GM21423 (cell line): ENCODE measurements at regions not wholly inside any gene's neighbourhood (a gene's known extent, or its start where the extent isn't known, plus 50 kb on each side); places are given as distances from the start of the nearest gene placed in this dataset.

Experiments
- ATAC-seq: cut with Tn5 transposase; IDR thresholded peaks from one replicate; pipeline ENCODE4 v1.9.1; 2021; ENCODE audit warnings: mild to moderate bottlenecking, moderate library complexity; ENCODE audit not compliant: unreplicated experiment

DNA sequence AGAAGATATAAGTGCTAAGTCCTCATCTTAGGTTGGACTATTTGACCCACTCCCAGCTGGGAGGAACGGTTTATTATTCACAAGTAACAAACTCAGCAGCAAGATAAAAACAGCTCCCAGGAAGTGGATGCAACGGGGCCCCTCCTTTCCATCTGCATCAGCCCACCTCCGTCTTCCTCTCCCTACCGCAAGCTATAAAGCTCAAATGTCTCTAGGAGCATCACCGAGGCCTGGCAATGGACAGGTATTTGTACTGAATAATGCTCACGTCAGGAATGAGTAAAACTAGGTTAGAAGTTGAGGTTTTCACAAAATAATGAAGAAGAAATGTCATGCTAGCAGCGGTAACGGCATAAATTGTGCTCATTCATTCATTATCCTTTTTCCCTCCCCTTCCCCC is 408.7 kb upstream of the PSMD7 start:
- no peak for ATAC-seq

DNA sequence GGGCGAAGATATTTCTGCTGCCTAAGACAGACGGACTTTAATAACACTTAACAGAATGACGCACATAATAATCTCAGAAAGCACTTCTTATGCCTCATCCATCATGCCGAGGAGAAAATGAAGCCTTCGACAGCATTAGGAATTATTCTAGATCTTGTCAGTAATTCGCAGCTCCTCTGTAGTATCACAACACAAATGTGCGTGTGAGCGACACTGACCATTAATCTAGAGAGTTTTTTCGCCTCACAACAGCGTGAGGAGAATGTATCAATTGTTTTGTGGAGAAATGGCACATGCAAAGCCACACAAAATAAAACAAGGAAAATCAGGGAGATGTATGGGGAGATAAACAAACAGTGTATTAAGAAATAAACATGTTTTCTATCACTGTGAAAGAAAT is 410.2 kb upstream of the PSMD7 start:
- ATAC-seq, result no peak

DNA sequence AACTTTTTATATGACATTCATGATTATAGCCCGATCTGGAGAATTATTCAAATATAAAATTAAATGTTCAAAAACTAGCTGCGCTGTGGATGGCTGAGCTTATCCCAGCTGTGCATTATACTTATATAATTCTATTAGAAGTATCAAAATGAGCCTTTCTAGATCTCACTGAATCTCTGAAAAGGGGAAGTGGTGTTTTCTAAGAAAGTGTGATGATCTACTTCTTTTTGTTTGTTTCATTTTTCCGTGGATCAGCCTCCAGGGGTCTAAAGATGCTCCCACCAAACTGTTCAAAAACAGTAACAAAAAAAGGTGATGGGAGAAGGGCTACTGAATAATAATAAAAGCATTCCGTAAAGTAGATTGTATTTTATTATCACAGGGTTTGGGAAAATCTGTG is 411.3 kb upstream of the PSMD7 start:
- no peak for ATAC-seq

GRCh38 chr16:73883841-73884240 is 412.8 kb upstream of the PSMD7 start:
- no peak for ATAC-seq

GRCh38 chr16:73883126-73883525 is 413.5 kb upstream of the PSMD7 start:
- ATAC-seq, result no peak

DNA sequence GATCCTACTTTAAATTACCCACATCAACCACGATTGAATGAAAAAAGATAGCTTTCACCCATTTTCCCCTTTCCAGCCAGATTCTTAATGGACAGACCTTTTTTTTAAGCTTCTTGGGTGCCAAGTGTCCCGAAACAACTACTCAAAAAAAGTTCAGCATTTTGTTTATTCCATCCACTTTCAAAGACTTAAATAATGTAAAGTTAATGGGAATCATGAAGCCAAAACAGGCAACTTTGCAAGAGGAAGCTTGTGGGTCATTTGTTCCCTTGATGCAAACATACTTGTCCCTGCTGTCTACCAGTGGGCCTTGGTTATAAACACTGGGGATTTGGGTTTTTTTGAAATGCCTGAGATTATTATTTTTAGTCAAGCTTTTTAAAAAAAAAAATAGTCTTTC is 414.0 kb upstream of the PSMD7 start:
- ATAC-seq, result no peak

- no peak for ATAC-seq
These were observed 414.6 kb upstream of the PSMD7 start for GRCh38 chr16:73882033-73882432.

DNA sequence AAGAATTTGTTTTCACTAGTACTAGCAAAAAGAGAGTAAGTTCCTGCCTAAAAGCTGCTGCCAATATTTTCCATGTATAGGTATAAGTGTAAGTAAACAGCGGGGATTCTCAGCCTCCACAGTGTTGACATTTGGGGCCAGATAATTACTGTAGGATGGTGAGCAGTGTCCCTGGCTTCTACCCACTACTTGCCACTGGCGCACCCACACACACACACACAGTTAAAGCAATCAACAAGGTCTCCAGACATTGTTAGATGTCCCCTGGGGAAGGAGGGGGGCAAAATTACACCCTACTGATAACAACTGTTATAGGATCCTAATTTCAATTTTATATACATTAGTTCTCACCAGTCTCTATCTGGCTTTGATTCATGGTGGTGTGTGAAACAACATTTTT is 417.0 kb upstream of the PSMD7 start:
- no peak for ATAC-seq

- no peak for ATAC-seq
These were observed 418.0 kb upstream of the PSMD7 start for GRCh38 chr16:73878611-73879010.

GRCh38 chr16:73877150-73877549 is 419.5 kb upstream of the PSMD7 start:
- no peak for ATAC-seq

GRCh38 chr16:73875996-73876690 is 420.5 kb upstream of the PSMD7 start:
- ATAC-seq, result no peak

DNA sequence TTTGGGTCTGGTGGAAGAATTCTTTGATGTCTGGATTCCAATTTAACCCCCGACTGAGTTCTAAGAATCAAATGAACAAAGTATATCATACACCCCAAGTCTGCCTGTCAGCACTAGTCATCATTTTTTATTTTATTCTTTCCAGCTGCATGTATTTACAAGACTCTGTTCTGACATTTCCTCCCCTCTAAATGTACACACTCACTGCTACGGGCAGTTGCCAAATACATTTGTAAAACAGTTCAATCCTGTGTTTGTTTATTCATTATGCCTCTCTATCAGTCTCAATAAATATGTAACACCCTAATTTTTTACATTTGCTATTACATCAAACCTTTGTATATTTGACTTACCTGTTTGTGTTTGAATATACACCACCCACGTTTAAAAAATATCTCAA is 422.3 kb upstream of the PSMD7 start:
- no peak for ATAC-seq

- ATAC-seq, result no peak
These were observed 423.0 kb upstream of the PSMD7 start for GRCh38 chr16:73873643-73874042.

DNA sequence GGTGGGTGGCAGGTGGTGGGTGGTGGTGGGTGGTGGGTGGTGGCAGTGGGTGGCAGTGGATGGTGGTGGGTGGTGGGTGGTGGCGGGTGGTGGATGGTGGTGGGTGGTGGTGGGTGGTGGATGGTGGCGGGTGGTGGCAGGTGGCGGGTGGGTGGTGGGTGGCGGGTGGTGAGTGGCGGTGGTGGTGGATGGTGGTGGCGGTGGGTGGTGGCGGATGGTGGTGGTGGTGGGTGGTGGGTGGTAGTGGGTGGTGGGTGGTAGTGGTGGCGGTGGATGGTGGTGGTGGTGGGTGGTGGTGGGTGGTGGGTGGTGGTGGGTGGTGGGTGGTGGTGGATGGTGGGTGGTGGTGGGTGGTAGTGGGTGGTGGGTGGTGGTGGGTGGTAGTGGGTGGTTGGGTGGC is 423.8 kb upstream of the PSMD7 start:
- ATAC-seq, result no peak

- ATAC-seq, result no peak
These were observed 425.4 kb upstream of the PSMD7 start for GRCh38 chr16:73871088-73871733.

DNA sequence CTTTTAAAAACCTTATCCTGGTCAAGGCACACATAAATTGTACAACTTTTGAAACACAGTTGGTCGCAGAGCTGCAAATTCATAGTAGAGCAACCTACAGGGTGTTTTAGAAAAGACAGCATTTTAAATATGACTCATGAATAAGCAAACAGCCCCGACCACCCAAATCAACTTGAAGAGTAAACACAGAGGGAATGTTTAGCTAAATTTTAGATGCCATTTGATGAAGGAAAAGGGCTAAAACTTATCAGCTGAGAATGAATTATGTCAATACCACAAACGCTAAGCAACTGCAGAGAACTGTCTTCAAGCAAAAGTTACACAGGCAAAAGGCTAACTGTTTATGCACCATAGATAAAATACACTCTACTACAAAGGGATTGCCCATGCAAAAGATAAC is 427.5 kb upstream of the PSMD7 start:
- no peak for ATAC-seq

GRCh38 chr16:73864868-73865267 is 431.7 kb upstream of the PSMD7 start:
- ATAC-seq, result no peak

- ATAC-seq, result no peak
These were observed 438.3 kb upstream of the PSMD7 start for GRCh38 chr16:73858326-73858725.

- ATAC-seq, result no peak
These were observed 442.6 kb upstream of the PSMD7 start for GRCh38 chr16:73853968-73854367.

- ATAC-seq, result no peak
These were observed 444.1 kb upstream of the PSMD7 start for GRCh38 chr16:73852561-73852960.

- ATAC-seq, result no peak
These were observed 447.6 kb upstream of the PSMD7 start for GRCh38 chr16:73848993-73849392.

DNA sequence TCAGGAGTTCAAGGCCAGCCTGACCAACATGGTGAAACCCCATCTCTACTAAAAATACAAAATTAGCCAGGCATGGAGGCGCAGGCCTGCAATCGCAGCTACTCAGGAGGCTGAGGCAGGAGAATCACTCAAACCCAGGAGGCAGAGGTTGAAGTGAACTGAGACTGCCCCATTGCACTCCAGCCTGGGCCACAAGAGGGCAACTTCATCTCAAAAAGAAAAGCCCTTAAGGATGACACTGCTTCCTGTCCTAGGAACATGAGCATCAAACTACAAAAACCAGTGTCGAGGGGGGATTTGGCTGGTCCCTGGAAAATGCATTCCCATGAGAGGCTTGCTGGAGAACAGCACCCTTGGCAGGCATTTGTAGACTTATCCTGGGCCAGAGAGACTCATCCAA is 449.5 kb upstream of the PSMD7 start:
- no peak for ATAC-seq

DNA sequence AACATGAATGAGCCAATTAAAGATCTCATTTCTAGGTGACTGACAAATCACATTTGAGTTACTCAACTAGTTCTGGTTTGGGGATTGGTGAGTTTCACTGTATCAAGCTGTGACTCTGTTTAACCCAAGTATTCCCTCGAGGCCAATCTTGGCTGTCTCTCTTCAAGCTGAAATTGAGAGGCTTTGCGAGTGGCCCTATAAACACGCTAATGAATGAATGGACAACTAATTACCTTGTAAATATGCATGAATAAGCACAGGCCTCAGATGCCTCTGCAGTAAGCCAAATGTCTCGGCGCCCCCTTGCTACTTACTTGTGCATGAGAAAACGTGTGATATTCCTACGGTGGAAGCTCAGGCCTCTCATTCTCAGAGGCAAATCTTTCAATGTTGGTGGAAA is 450.3 kb upstream of the PSMD7 start:
- ATAC-seq, result no peak
